Fibroblast of the aortic adventitia (primary cell): ENCODE measurements at regions not wholly inside any gene's neighbourhood (a gene's known extent, or its start where the extent isn't known, plus 50 kb on each side); places are given as distances from the start of the nearest gene placed in this dataset.

Source experiments
- DNase-seq: peaks from one replicate; pipeline ENCODE4 v3.0.0-alpha.2; 2010; ENCODE audit warnings: low read depth
- H3K4me3 ChIP-seq: 2 replicates; pipeline ENCODE4 v1.5.1; 2011; ENCODE audit warnings: low read depth, mild to moderate bottlenecking, control low read depth, low read length, moderate library complexity
- CTCF ChIP-seq: IDR thresholded peaks from 2 replicates; pipeline ENCODE4 v1.5.1; 2011; ENCODE audit warnings: mild to moderate bottlenecking, low read length, control low read depth, inconsistent platforms; ENCODE audit not compliant: insufficient read depth

GRCh38 chr12:19933924-19934323, 434.4 kb upstream of the PDE3A start:
- TF ChIP-seq CTCF = no peak
- no peak overlapping the region for H3K4me3 ChIP-seq
- DNase-seq = no peak

- no peak for TF ChIP-seq CTCF
- H3K4me3 ChIP-seq = no peak overlapping the region
- no peak for DNase-seq
Observed at GRCh38 chr12:19937161-19937560, 431.2 kb upstream of the PDE3A start.

- DNase-seq = no peak
- H3K4me3 ChIP-seq = no peak overlapping the region
- no peak for TF ChIP-seq CTCF
Observed at GRCh38 chr12:19938031-19938430, 430.3 kb upstream of the PDE3A start.

GRCh38 chr12:19938491-19938890, 429.8 kb upstream of the PDE3A start:
- TF ChIP-seq CTCF = no peak
- no peak overlapping the region for H3K4me3 ChIP-seq
- DNase-seq = no peak

GRCh38 chr12:19940267-19940666, 428.1 kb upstream of the PDE3A start:
- TF ChIP-seq CTCF = no peak
- H3K4me3 ChIP-seq = no peak overlapping the region
- DNase-seq = no peak

GRCh38 chr12:19941096-19941495, 427.2 kb upstream of the PDE3A start:
- no peak for DNase-seq
- no peak overlapping the region for H3K4me3 ChIP-seq
- TF ChIP-seq CTCF = no peak
